ENCODE measurements at regions not wholly inside any gene's neighbourhood (a gene's known extent, or its start where the extent isn't known, plus 50 kb on each side); places are given as distances from the start of the nearest gene placed in this dataset.

DNA sequence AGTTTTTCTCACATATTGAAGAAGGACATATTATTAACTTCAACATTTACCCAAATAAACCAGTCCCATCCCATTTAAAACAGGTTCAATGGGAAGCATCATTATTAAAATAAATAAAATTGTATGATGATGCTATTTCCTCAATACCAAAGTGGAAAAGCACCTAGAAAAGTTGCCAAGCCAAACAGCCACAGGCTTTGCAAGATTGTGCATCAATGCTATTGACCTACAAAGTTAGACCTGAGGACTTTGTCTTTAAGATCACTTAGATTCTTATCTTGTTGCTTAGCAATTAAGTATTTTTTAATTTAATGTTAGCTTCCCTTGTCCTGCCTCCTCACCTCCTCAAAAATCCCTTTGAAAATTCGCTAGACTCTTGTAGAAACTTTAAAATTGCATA lies 132.1 kb downstream of the SAMD5 start:
- TF ChIP-seq FOXK1 (CRISPR knock-in tag; IDR thresholded peaks at IDR 0.05) (no peak), IRF2 (CRISPR knock-in tag; IDR thresholded peaks at IDR 0.05; ENCODE audit: borderline replicate concordance, low read depth) (no peak), SP1 (CRISPR knock-in tag; conservative IDR thresholded peaks at IDR 0.05) (no peak), JUN (CRISPR knock-in tag; IDR thresholded peaks at IDR 0.05) (no peak), ZBTB21 (CRISPR knock-in tag; IDR thresholded peaks at IDR 0.05; ENCODE audit: borderline replicate concordance) (no peak), ZNF263 (CRISPR knock-in tag; IDR thresholded peaks at IDR 0.05; ENCODE audit: low read depth) (no peak)
- TF ChIP-seq, protein P1, sequence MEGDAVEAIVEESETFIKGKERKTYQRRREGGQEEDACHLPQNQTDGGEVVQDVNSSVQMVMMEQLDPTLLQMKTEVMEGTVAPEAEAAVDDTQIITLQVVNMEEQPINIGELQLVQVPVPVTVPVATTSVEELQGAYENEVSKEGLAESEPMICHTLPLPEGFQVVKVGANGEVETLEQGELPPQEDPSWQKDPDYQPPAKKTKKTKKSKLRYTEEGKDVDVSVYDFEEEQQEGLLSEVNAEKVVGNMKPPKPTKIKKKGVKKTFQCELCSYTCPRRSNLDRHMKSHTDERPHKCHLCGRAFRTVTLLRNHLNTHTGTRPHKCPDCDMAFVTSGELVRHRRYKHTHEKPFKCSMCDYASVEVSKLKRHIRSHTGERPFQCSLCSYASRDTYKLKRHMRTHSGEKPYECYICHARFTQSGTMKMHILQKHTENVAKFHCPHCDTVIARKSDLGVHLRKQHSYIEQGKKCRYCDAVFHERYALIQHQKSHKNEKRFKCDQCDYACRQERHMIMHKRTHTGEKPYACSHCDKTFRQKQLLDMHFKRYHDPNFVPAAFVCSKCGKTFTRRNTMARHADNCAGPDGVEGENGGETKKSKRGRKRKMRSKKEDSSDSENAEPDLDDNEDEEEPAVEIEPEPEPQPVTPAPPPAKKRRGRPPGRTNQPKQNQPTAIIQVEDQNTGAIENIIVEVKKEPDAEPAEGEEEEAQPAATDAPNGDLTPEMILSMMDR (IDR thresholded peaks at IDR 0.05) = no peak
- TF ChIP-seq, protein P2, sequence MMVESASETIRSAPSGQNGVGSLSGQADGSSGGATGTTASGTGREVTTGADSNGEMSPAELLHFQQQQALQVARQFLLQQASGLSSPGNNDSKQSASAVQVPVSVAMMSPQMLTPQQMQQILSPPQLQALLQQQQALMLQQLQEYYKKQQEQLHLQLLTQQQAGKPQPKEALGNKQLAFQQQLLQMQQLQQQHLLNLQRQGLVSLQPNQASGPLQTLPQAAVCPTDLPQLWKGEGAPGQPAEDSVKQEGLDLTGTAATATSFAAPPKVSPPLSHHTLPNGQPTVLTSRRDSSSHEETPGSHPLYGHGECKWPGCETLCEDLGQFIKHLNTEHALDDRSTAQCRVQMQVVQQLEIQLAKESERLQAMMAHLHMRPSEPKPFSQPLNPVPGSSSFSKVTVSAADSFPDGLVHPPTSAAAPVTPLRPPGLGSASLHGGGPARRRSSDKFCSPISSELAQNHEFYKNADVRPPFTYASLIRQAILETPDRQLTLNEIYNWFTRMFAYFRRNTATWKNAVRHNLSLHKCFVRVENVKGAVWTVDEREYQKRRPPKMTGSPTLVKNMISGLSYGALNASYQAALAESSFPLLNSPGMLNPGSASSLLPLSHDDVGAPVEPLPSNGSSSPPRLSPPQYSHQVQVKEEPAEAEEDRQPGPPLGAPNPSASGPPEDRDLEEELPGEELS (CRISPR knock-in tag; IDR thresholded peaks at IDR 0.05) = no peak
- TF ChIP-seq, protein P3, sequence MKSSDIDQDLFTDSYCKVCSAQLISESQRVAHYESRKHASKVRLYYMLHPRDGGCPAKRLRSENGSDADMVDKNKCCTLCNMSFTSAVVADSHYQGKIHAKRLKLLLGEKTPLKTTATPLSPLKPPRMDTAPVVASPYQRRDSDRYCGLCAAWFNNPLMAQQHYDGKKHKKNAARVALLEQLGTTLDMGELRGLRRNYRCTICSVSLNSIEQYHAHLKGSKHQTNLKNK (CRISPR knock-in tag; IDR thresholded peaks at IDR 0.05) = no peak
- TF ChIP-seq, protein P4, sequence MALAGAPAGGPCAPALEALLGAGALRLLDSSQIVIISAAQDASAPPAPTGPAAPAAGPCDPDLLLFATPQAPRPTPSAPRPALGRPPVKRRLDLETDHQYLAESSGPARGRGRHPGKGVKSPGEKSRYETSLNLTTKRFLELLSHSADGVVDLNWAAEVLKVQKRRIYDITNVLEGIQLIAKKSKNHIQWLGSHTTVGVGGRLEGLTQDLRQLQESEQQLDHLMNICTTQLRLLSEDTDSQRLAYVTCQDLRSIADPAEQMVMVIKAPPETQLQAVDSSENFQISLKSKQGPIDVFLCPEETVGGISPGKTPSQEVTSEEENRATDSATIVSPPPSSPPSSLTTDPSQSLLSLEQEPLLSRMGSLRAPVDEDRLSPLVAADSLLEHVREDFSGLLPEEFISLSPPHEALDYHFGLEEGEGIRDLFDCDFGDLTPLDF (CRISPR knock-in tag; IDR thresholded peaks at IDR 0.05) = no peak
- TF ChIP-seq, protein P5, sequence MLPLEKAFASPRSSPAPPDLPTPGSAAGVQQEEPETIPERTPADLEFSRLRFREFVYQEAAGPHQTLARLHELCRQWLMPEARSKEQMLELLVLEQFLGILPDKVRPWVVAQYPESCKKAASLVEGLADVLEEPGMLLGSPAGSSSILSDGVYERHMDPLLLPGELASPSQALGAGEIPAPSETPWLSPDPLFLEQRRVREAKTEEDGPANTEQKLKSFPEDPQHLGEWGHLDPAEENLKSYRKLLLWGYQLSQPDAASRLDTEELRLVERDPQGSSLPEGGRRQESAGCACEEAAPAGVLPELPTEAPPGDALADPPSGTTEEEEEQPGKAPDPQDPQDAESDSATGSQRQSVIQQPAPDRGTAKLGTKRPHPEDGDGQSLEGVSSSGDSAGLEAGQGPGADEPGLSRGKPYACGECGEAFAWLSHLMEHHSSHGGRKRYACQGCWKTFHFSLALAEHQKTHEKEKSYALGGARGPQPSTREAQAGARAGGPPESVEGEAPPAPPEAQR (CRISPR knock-in tag; IDR thresholded peaks at IDR 0.05) = no peak
- TF ChIP-seq, protein P6, sequence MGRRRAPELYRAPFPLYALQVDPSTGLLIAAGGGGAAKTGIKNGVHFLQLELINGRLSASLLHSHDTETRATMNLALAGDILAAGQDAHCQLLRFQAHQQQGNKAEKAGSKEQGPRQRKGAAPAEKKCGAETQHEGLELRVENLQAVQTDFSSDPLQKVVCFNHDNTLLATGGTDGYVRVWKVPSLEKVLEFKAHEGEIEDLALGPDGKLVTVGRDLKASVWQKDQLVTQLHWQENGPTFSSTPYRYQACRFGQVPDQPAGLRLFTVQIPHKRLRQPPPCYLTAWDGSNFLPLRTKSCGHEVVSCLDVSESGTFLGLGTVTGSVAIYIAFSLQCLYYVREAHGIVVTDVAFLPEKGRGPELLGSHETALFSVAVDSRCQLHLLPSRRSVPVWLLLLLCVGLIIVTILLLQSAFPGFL (CRISPR knock-in tag; IDR thresholded peaks at IDR 0.05; ENCODE audit: borderline replicate concordance) = no peak
- TF ChIP-seq, protein P7, sequence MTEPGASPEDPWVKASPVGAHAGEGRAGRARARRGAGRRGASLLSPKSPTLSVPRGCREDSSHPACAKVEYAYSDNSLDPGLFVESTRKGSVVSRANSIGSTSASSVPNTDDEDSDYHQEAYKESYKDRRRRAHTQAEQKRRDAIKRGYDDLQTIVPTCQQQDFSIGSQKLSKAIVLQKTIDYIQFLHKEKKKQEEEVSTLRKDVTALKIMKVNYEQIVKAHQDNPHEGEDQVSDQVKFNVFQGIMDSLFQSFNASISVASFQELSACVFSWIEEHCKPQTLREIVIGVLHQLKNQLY (CRISPR knock-in tag; IDR thresholded peaks at IDR 0.05) = no peak
